ENCODE measurements at regions not wholly inside any gene's neighbourhood (a gene's known extent, or its start where the extent isn't known, plus 50 kb on each side); places are given as distances from the start of the nearest gene placed in this dataset.
A peak's percentile ranks its signal among the peaks of the same experiment; 100 is the strongest.

DNA sequence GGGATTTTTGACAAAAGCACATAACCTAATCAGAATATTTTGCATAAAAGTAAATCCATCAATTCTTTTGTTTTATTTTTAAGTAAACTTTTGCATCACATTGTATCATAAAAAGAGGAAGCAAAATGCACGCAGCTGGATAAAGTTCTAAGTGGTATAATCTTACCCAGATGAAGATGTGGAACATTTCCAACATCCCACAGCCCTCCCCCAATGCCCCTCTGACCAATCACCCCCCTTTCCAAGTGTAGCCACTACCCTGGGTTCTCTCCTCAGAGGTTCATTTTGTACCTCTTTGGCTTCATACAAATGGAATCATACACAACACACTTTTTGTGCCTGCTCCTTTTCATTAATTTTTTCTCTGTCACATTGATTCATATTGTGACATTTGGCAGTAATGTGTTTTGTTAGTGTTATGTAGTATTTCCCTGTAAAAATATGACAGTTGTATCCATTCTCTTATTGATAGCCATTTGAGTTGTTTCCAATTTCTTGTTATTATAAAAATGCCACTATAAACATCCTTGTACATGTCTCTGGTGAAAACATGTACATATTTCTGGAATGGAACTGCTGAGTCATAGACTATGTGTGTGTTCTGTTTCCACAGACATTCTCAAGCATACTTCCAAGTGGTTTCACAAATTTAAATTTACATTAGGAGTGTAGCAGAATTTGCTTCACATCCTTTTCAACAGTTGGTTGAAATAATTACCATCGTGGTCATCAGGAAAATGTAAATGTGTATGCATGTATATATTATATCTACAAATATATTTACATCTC is 92.9 kb upstream of the SYNDIG1 start:
- peak; percentile 23 for DNase-seq (ENCODE audit: low spot score)

DNA sequence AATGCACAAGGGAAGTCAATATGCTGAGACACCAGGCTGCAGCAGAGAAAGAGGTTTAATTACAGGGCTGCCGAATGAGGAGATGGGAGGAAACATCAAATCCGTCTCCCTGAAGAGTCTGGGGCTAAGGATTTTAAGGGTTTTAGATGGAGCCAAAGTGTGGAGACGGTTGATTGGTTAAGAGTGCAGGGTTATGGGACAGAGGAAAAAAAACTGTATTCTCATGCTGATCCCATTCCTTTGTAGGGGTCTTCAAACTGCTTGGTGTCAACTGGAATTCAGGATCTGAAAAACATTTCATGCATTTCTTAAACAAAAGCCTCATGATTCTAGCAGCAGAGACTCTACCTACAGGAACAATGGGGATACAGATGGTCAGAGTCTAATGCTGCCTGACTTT is 96.1 kb upstream of the SYNDIG1 start:
- no peak for DNase-seq (ENCODE audit: low spot score)

DNA sequence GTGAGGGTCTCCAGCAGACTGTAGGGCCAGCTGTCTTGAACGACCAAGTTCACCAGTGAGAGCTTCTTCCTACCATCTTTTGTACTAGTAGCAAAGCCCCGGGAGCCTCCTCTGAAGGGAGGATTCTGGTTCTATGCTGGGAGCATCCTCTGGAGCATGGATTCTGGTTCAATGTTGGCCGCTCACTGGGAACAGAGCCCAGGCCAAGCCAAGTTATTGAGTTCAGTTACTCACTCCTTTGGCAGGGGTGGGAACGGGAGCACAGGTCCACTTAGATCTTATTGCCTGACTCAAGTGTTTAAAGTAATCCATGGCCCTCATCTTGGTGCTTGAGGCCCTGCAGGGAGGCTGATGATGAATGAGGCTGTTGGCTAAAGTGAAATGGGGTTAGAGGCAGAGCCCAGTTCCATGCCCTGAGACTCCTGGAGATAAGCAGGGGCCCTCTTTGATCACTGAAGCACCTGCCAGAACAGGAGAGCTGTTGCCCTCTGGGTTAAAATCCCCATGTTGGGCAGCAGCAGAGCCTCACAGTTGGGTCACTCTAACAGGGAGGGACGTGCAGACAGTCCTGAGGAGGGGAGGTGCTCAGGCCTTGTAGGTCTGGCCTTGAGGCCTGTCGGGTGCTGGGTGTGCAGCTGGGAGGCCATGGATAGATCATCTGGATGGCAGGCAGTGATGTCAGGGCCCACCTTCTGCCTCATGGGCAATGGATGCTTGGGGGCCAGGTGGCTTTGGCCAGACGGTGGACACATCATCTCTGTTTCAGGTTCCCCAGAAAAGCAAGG is 98.3 kb upstream of the SYNDIG1 start:
- no peak for DNase-seq (ENCODE audit: low spot score)

DNA sequence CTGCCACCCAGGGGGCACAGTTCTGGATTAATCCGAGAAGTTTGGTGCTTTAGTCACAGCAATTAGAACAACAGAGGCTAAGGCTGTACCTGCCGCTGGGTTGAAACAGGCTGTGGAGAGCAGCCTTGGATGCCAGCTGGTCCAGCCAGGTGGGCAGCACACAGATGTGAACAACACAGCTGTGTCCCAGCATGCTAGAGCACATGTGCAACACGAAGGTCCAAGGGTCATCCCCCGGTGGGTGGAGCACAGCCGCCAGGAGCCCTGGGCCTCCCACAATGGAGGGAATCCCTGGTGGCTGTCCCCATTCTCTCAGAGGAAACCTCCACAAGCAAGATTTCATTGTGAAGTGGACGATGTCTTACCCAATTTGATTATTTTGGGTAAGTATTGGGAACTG is 99.2 kb upstream of the SYNDIG1 start:
- DNase-seq (ENCODE audit: low spot score): no peak

DNA sequence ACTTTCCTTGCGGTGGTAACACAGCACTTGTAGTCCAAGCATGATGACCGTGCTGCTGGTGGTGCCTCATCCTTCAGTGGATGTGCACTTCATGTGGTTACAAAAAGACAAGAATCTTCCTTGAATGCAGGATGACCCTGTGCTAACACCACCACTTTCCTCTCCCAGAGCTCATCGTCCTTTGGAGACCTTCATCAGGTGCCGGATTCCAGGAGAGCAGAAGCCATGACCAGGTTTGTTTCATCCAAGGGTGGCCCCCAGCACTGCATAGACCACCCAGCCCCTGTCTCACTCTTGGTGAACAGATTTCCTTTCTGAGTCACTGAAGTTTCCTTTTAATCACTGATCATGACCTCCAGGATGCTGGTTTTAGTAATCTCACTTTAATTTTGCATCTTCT is 101.2 kb upstream of the SYNDIG1 start:
- no peak for DNase-seq (ENCODE audit: low spot score)

DNA sequence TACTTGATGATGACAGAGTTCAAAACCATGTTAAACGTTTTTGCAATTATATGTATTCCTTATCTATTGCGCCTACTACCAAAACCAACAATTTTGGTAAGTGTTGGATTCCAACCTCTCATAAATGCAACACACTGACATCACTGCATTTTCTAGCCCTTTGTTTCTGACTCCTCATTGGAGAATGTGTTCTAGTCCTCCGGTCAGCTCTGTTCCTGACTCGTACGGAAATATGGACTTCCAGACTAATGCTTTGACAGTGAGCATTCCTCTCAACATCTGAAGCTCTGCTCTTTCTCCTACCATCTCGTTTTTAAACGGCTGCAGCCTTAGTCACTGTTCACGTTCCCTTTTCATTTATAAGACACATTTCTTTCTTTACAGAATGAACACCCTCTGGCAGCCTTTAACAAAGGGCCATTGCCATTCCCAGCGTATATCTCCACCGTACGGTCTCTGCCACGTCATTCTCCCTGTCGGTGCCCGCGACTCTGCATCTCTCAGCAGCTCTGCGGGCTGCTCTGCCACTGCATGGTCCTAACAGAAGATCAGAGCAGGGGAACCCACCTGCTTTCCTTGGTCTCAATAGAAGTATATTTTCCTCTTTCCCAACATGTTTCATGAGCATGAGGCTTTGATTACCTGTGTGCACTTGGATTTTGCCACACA is 103.0 kb upstream of the SYNDIG1 start:
- DNase-seq (ENCODE audit: low spot score): no peak

DNA sequence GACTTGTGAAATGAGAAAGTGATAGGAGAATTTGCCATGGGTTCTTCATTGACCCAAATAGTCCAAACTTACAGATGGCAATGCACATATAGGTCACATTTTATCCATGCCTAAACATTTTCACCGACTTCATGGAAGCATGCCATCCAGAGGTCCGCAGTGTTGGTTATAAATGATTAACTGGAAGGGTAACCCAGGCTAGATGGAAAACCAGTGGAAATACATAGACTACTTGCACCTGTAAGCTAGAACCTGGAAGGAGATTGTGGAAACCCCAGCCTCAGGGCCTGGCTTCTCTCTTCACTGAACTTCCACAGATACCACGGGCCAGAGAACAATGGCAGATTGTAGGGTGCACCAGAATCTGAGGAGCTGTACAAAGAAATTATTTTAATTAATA is 103.8 kb upstream of the SYNDIG1 start:
- no peak for DNase-seq (ENCODE audit: low spot score)

DNA sequence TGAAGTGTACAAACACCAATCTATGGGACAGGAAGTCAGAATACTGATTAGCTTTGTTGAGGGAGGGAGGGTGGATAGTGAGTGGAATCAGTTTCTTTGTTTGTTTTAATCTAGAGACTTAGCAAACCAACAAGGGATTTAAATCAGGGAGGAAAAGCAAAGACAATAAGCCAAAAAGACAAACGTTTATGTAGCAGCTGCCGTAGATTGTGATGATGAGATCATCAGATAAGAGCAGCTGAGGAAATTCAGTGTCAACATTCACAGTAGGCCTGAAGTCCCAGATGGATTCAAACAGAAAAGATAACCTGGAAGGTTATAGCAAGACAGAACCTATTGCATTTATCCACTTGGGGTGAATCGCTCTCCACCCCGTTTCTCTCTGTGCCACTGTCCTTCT is 104.9 kb upstream of the SYNDIG1 start:
- no peak for DNase-seq (ENCODE audit: low spot score)

DNA sequence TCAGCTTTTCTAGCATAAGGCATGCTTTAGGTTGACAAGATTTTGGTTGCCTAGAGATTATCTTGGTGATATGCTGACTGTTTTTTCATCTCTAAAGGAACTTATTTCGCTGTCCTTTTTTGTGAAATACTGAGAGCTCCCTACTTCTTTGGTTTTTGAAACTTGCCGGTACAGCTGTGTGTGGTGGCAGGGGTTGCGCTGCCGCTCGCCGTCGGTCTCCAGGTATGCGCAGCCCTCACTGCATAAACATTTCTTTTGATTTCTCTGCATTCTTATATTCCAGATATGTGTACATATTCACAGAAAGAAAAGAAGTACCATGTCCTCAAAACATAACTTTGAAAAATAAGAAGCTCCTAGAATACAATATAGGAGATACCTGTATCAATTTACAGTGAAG is 106.4 kb upstream of the SYNDIG1 start:
- no peak for DNase-seq (ENCODE audit: low spot score)

DNA sequence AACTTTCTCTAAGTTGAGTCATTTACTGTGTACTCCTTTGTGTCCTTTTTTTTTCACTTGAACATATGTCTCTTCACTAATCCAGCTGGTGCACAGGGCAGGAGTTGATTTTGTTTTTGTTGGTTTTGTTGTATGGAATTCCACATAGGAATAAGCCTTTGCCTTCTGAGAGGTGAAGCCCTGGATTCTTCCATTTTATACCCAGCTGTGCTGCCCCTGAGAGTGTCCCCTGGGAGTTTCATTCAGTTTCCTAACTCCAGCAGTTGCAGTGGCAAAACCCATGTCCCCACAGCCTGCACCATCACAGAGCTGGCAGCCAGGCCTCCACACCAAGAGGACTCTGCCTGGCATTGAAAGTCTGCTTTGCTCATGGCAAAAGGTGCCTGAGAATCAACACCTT is 107.3 kb upstream of the SYNDIG1 start:
- no peak for DNase-seq (ENCODE audit: low spot score)

DNA sequence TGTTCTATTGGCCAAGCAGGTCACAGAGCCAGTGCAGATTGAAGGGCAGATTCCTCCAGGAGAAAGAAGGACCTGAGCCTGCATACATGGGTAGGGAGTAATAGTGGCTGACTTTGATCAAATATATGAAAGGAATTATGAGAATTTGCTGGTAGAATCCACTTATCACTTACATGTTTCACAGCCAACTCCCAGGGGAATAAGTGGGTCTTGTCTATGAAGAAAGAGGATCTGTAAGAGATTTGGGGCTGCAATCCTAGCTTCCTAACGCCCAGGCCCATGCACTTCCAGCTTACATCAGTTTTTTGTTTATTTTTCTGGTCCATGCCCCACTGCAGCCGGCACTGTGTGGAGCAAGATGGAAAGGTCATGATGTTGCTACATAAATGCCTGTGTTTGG is 107.9 kb upstream of the SYNDIG1 start:
- no peak for DNase-seq (ENCODE audit: low spot score)

DNA sequence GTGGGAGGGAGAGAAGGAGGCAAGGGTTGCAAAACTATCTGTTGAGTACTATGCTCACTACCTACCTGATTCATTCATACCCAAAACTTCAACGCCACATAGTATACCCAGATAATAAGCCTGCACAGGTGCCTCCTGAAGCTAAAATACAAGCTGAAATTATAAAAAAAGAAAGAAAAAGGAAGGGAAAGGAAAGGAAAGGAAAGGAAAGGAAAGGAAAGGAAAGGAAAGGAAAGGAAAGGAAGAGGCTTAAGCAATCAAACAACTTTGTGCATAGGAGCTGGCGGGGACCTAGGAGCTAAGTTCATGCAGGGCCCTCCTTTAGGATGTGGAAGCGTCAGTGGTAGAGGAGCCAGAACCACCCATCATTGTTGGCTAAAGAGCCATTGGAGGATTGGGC is 108.9 kb upstream of the SYNDIG1 start:
- no peak for DNase-seq (ENCODE audit: low spot score)

DNA sequence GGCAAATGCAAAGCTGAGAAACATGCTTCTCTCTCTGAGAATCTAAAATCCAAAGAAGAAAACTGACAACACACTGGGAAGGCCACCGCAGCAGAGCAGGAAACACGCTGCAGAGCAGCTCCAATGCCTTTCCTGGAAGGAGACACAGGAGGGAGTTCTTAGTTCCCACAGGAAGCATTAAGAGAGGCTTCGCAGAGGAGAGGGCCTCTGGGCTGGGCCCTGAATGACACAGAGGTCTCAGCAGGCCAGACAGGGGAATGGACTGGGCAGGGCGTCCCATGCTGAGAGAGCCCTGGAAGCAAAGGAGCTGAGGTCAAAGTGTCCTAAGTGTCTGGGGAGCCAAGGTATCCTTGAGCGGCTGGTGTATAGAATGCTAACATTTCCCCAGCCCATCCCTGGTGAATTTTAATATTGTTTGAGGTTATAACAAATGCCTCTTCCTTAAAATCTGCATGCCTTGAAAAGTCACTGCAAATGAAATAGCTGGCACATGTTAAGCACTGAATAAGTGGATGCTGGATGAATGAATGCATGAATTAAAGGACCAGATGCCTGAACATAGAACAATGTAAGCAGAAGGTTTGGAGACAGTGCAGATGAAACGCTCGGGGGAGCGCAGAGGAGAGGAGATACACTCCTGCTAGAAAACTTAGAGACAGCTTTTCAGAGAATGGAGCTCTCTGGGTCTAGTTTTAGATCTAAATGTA is 110.0 kb upstream of the SYNDIG1 start:
- DNase-seq (ENCODE audit: low spot score): no peak

DNA sequence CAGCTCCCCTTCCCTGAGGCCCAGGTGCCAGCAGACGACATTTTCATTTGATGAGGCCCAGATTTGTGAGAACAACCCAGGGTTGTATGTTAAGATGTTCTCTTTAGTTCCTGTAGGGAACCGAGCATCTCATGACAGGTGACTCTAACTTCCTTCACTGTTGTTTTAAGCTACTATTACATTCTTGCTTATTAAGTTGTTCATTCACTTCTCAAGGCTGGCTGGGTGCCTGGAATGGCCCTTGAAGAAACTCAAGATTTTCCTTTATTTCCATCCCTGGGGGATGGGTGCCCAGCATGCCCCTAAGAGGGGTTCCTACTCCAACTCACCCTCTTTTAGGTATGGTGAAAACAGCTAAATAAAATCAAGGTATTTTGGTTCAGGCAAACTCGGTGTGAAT is 111.5 kb upstream of the SYNDIG1 start:
- DNase-seq (ENCODE audit: low spot score): no peak

DNA sequence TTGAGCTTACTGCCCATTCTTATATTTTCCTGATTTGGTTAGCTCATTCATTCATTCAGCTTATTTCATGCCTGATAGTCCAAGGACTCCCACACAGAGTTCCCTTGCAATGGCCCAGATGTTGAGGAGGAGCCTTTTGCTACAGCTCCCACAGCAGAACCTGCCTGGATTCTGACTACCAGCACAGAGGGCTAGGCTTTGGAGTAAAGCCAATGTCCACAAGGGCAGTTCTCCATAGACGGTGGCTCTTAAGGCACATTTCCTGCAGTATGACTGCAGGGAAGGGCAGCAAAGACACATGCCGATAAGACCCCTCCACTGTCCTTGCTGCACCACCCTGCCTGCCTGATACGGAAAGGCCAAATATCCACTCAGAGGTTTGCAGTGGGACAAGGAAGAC is 112.3 kb upstream of the SYNDIG1 start:
- no peak for DNase-seq (ENCODE audit: low spot score)

DNA sequence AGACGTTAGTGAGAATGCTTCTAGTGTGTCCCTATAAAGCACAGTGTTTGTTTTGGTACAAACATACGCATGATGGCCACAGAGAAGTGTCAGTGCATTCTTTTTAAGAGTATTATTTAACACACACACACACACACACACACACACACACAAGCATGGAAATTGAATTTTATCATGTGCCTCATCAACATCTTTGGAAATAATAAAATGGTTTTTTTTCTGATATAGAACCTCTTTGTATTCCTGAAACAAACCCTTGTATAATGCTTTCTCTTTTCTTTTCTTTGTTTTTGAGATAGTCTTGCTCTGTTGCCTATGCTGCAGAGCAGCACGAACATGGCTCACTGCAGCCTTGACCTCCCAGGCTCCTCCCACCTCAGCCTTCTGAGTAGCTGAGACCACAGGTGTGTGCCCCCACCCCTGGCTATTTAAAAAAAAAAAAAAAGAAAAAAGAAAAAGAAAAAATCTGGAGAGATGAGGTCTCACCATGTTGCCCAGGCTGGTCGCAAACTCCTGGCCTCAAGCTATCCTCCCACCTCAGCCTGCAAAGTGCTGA is 116.2 kb upstream of the SYNDIG1 start:
- DNase-seq (ENCODE audit: low spot score): no peak

DNA sequence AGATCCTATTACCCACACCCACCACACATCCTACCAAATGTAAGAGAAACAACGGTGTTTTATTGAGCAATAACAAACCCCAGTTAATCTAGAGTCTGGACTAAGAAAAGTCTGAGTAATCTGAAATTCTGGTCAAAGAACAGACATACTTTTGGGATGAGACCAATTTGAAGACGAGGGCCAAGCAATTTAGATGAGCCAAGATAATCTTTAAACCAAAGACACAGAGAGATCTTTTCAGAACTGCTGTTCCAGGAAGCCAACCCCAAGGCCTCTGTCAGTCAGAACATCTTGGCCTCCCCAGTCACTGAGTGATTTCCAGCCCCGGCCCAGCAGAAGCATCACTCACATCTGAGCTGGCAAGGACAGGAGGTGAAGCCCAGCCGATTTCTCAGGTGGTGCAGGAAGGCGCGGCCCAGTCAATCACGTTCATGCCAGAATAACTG is 118.5 kb upstream of the SYNDIG1 start:
- DNase-seq (ENCODE audit: low spot score): no peak

DNA sequence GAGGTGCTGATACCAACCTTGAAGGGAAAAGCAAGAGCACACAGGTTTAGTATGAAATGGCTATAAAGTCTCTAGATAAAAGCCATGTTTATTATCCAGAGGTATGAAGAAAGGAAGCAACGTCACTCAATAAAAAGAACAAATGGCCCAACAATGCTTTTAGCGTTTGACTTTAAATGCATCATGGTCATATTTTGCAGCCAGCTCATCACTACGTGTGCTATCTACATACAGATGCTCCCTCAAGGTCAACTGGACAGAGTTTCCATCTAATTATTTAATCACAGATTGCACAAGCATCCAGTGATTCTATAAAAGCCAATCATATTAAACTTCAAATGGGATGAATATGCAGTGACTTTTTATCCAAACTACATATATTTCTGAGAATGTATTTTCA is 127.6 kb upstream of the SYNDIG1 start:
- DNase-seq (ENCODE audit: low spot score): no peak

DNA sequence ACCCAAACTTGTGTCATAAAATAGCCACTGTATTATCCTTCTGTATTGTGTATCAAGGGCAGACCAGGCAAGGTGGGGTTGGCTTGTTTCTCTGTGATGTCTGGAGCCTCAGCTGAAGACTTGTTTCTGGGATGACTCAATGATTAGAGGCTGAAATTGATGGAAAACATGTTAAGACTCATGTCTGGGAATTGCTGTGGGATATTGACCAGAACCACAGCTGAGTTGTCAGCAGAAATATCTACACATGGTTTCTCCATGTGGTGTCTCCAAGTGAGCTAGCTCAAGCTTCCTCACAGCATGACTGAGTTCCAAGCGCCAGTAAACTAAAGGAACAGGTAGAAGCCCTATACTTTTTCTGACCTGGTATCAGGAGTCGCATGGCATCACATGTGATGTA is 128.5 kb upstream of the SYNDIG1 start:
- DNase-seq (ENCODE audit: low spot score): no peak

DNA sequence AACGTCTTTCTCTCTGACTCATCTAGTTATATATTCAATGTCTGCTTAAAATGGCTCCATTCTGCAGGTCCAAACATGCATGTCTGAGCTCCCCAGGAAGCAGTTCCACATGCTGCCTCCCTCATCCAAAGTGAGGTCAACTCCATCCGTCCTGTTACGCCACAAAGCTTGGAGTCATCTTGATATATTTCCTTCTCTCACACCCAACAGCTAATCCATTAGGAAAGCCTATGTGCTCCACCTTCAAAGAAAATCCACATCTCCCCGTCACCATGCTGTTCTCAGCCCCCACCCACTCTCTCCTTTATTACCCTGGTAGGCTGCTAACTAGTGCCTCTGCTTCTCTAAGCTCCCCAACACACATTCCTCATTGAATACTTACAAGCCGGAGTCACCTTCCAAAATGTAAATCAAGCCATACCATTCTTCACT is 130.2 kb upstream of the SYNDIG1 start:
- no peak for DNase-seq (ENCODE audit: low spot score)

DNA sequence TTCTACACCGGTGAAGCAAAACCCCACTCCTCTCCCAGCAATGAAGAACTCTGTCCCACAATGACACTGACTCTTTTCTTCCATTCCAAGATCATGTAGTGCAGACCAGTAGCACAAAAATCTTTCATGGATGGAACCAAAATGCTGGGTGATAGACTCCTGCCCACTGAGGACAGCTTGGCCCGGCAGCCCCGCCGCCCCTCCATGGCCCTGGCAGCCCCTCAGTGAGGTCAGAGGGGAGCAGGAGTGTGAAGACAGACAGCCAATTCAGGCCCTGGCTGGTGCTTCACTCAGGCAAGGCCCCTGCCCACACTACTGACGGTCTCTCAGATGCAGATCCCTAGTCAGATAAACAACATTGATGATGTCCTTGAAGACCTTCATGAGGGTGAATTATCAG is 131.9 kb upstream of the SYNDIG1 start:
- no peak for DNase-seq (ENCODE audit: low spot score)

DNA sequence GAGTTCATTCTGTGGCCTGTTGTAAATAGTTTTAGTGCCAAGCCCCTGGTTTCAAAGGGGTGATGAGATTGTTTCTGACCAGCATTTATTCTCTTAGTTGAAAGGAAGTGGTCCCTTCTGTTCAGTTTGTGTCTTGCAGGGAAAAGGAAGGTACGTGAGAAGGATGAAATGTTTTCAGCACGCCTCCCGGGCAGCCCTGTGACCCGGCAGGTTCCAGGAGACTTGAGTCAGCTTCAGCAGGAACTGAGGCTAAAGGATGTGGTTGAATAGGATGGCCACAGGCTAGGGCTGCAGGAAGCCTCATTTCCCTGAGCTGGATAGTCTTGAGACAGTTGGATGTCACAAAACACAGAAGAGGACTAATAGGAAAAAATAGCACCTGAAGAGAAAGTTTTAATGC is 132.4 kb upstream of the SYNDIG1 start:
- peak; percentile 16 for DNase-seq (ENCODE audit: low spot score)
